SK-N-SH treated with all-trans-retinoic acid at 6 μM for 48 hours (cell line): ENCODE measurements at regions not wholly inside any gene's neighbourhood (a gene's known extent, or its start where the extent isn't known, plus 50 kb on each side); places are given as distances from the start of the nearest gene placed in this dataset.

Source experiments
- ATAC-seq: fragments of 200-7000 bp; cut with Tn5 transposase; 3 replicates; pipeline ENCODE4 v1.9.1; 2020; ENCODE audit warnings: mild to moderate bottlenecking, moderate library complexity
- BACH2 ChIP-seq: fragments of 250-450 bp; sonication (Bioruptor Pico); IDR thresholded peaks from 2 replicates; pipeline ENCODE4 v1.9.0; 2021; ENCODE audit warnings: mild to moderate bottlenecking, borderline replicate concordance
- CSDC2 ChIP-seq: fragments of 250-450 bp; sonication (Bioruptor Pico); IDR thresholded peaks from 2 replicates; pipeline ENCODE4 v1.5.0; 2020; ENCODE audit warnings: mild to moderate bottlenecking, moderate library complexity
- ESRRG ChIP-seq: fragments of 250-450 bp; sonication (Bioruptor Pico); IDR thresholded peaks from 2 replicates; pipeline ENCODE4 v1.6.1; 2021; ENCODE audit warnings: mild to moderate bottlenecking
- GLIS3 ChIP-seq: fragments of 250-450 bp; sonication (Bioruptor Pico); IDR thresholded peaks from 2 replicates; pipeline ENCODE4 v1.5.0; 2020; ENCODE audit warnings: mild to moderate bottlenecking, moderate library complexity
- ISL1 ChIP-seq: fragments of 250-450 bp; sonication (Bioruptor Pico); IDR thresholded peaks from 2 replicates; pipeline ENCODE4 v2.1.2; 2022; ENCODE audit warnings: mild to moderate bottlenecking, moderate library complexity
- OSR1 ChIP-seq: fragments of 250-450 bp; sonication (Bioruptor Pico); IDR thresholded peaks from 2 replicates; pipeline ENCODE4 v1.8.0; 2022; ENCODE audit warnings: moderate library complexity, mild to moderate bottlenecking, inconsistent platforms
- PPARA ChIP-seq: fragments of 250-450 bp; sonication (Bioruptor Pico); IDR thresholded peaks from 2 replicates; pipeline ENCODE4 v1.5.0; 2020; ENCODE audit warnings: mild to moderate bottlenecking, borderline replicate concordance
- RARB ChIP-seq: fragments of 250-450 bp; sonication (Bioruptor Pico); IDR thresholded peaks from 2 replicates; pipeline ENCODE4 v1.8.0; 2021; ENCODE audit warnings: mild to moderate bottlenecking, moderate library complexity
- SNAI2 ChIP-seq: fragments of 250-450 bp; sonication (Bioruptor Pico); IDR thresholded peaks from 2 replicates; pipeline ENCODE4 v1.5.0; 2020; ENCODE audit warnings: mild to moderate bottlenecking, moderate library complexity
- TCF4 ChIP-seq: fragments of 250-450 bp; sonication (Bioruptor Pico); IDR thresholded peaks from 2 replicates; pipeline ENCODE4 v1.8.0; 2021; ENCODE audit warnings: mild to moderate bottlenecking, moderate library complexity, borderline replicate concordance
- ZFP3 ChIP-seq: fragments of 250-450 bp; sonication (Bioruptor Pico); IDR thresholded peaks from 2 replicates; pipeline ENCODE4 v1.5.0; 2020; ENCODE audit warnings: mild to moderate bottlenecking, moderate library complexity
- ZFP30 ChIP-seq: fragments of 450-650 bp; formaldehyde crosslinking; IDR thresholded peaks from 2 replicates; pipeline ENCODE4 v1.5.0; 2022; ENCODE audit warnings: mild to moderate bottlenecking, moderate library complexity
- ZNF70 ChIP-seq: fragments of 450-650 bp; formaldehyde crosslinking; IDR thresholded peaks from 2 replicates; pipeline ENCODE4 v1.5.0; 2020; ENCODE audit warnings: mild to moderate bottlenecking, moderate library complexity
- ZNF8 ChIP-seq: fragments of 450-650 bp; formaldehyde crosslinking; IDR thresholded peaks from 2 replicates; pipeline ENCODE4 v1.5.0; 2020; ENCODE audit warnings: mild to moderate bottlenecking, moderate library complexity
- TF ChIP-seq, protein P1 (sequence below): fragments of 250-450 bp; sonication (Bioruptor Pico); IDR thresholded peaks from 2 replicates; pipeline ENCODE4 v1.5.1; 2020; ENCODE audit warnings: low read depth, mild to moderate bottlenecking, moderate library complexity
- TF ChIP-seq, protein P2 (sequence below): fragments of 250-450 bp; sonication (Bioruptor Pico); IDR thresholded peaks from 2 replicates; pipeline ENCODE4 v1.8.0; 2021; ENCODE audit warnings: low read depth, mild to moderate bottlenecking, moderate library complexity, borderline replicate concordance
- TF ChIP-seq, protein P3 (sequence below): fragments of 250-450 bp; sonication (Bioruptor Pico); IDR thresholded peaks from 2 replicates; pipeline ENCODE4 v1.8.0; 2020; ENCODE audit warnings: mild to moderate bottlenecking, moderate library complexity, borderline replicate concordance
- TF ChIP-seq, protein P4 (sequence below): fragments of 250-450 bp; sonication (Bioruptor Pico); IDR thresholded peaks from 2 replicates; pipeline ENCODE4 v1.5.0; 2020; ENCODE audit warnings: mild to moderate bottlenecking, moderate library complexity

DNA sequence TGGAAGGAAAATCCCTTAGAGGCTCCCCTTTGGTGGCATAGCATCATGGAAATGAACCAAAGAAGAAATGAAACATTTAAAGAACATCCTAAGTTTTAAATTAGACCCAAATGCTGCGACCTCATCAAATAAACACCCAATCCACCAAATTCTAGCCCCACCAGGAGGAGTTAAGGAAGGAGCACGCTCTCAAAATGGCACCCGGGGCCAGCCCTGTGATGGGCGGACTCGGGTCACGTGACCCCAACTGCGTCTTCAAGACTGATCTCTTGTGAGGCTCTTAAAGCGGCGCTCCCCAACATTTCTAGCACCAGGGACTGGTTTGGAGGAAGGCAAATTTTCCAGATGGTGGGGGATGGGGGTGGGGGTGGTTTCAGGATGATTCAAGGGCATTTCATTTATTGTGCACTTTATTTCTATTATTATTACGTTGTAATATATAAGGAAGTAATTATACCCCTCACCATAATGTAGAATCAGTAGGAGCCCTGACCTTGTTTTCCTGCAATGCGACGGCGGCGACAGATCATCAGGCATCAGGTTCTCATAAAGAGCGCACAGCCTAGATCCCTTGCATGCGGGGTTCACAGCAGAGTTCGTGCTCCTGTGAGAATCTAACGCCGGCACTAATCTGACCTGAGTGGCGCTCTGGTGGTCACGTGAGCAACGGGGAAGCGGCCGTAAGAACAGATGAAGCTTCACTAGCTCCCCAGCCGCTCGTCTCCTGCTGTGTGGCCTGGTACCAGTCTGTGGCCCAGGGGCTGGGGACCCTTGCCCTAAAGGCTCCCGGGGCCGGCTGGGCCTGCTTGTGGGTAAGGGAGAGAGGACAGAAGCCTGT is 55.3 kb upstream of the SLC22A11 start:
- ATAC-seq: no peak

DNA sequence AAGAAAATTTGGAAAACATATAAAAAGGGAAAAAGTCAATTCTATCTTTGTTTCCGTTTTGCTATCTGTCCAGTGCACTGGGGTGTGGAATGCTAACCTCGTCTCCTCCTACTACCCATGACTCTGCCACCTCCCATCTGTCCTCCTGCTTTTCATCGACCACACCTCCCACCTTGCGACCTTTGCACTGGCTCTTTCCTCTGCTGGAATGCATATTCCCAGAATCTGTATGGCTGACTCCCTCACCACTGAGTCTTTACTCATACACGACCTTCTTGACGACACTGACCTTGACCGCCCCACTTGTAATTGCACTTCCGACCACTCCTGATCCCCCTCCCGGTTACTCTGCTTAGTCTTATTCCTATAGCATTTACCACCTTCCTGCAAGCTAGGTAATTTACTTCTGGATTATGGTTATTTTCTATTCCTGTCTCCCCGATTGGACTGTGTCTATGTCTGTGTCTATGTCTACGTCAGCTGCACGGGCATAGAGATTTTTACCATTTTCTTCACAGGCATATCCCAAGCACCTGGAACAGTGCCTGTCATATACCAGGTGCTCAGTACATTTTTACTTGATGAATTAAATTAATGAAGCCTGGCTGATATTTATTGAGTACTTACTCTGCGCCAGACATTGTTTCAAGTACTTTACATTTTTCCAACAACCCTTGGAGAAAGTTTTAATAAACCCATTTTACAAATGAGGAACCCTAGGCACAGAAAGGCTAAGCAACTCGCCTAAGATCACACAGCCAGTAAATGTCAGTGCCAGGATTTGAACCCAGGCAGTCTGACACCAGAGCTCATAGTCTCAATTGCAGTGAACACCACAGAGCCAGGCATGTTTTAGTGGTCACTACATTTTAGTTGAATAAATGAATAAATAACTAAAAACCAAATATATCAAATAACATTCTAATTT is 54.0 kb upstream of the SLC22A11 start:
- no peak for ATAC-seq
- no peak for TF ChIP-seq ISL1
- no peak for TF ChIP-seq PPARA (CRISPR knock-in tag)
- TF ChIP-seq RARB (CRISPR knock-in tag): no peak
- TF ChIP-seq, protein P1, sequence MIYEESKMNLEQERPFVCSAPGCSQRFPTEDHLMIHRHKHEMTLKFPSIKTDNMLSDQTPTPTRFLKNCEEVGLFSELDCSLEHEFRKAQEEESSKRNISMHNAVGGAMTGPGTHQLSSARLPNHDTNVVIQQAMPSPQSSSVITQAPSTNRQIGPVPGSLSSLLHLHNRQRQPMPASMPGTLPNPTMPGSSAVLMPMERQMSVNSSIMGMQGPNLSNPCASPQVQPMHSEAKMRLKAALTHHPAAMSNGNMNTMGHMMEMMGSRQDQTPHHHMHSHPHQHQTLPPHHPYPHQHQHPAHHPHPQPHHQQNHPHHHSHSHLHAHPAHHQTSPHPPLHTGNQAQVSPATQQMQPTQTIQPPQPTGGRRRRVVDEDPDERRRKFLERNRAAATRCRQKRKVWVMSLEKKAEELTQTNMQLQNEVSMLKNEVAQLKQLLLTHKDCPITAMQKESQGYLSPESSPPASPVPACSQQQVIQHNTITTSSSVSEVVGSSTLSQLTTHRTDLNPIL (CRISPR knock-in tag): no peak
- no peak for TF ChIP-seq TCF4 (CRISPR knock-in tag)
- no peak for TF ChIP-seq ZNF70 (CRISPR knock-in tag)
- TF ChIP-seq ZFP30 (CRISPR knock-in tag): no peak
- no peak for TF ChIP-seq BACH2 (CRISPR knock-in tag)
- no peak for TF ChIP-seq SNAI2 (CRISPR knock-in tag)
- no peak for TF ChIP-seq GLIS3 (CRISPR knock-in tag)
- no peak for TF ChIP-seq ZNF8 (CRISPR knock-in tag)
- TF ChIP-seq, protein P2, sequence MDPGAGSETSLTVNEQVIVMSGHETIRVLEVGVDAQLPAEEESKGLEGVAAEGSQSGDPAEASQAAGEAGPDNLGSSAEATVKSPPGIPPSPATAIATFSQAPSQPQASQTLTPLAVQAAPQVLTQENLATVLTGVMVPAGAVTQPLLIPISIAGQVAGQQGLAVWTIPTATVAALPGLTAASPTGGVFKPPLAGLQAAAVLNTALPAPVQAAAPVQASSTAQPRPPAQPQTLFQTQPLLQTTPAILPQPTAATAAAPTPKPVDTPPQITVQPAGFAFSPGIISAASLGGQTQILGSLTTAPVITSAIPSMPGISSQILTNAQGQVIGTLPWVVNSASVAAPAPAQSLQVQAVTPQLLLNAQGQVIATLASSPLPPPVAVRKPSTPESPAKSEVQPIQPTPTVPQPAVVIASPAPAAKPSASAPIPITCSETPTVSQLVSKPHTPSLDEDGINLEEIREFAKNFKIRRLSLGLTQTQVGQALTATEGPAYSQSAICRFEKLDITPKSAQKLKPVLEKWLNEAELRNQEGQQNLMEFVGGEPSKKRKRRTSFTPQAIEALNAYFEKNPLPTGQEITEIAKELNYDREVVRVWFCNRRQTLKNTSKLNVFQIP (CRISPR knock-in tag): no peak
- TF ChIP-seq OSR1: no peak
- no peak for TF ChIP-seq CSDC2

More for the DNA sequence above, 55.3 kb upstream of the SLC22A11 start:
- TF ChIP-seq ESRRG (CRISPR knock-in tag) (no peak), PPARA (CRISPR knock-in tag) (no peak), ZNF70 (CRISPR knock-in tag) (no peak), ZNF8 (CRISPR knock-in tag) (no peak), ZFP3 (CRISPR knock-in tag) (no peak)
- TF ChIP-seq, protein P1 (CRISPR knock-in tag): no peak
- TF ChIP-seq, protein P3, sequence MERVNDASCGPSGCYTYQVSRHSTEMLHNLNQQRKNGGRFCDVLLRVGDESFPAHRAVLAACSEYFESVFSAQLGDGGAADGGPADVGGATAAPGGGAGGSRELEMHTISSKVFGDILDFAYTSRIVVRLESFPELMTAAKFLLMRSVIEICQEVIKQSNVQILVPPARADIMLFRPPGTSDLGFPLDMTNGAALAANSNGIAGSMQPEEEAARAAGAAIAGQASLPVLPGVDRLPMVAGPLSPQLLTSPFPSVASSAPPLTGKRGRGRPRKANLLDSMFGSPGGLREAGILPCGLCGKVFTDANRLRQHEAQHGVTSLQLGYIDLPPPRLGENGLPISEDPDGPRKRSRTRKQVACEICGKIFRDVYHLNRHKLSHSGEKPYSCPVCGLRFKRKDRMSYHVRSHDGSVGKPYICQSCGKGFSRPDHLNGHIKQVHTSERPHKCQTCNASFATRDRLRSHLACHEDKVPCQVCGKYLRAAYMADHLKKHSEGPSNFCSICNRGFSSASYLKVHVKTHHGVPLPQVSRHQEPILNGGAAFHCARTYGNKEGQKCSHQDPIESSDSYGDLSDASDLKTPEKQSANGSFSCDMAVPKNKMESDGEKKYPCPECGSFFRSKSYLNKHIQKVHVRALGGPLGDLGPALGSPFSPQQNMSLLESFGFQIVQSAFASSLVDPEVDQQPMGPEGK (CRISPR knock-in tag): no peak

DNA sequence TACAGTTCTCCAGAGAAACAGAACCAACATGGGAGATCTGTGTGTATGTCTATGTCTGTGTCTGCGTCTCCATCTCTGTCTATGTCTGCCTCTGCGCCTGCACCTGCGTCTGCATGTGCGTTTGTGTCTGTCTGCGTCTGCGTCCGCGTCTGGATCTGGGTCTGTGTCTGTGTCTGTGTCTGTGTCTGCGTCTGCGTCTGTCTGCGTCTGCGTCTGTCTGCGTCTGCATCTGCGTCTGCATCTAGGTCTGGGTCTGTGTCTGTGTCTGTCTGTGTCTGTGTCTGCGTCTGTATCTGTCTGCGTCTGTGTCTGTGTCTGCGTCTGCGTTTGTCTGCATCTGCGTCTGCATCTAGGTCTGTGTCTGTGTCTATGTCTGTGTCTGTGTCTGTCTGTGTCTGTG is 53.1 kb upstream of the SLC22A11 start:
- ATAC-seq: no peak; the same call in 2 of the 3 replicates
- no peak for TF ChIP-seq ZNF70 (CRISPR knock-in tag)
- TF ChIP-seq TCF4 (CRISPR knock-in tag): peak; percentile 88; the same call in 1 of the 2 replicates
- TF ChIP-seq, protein P4, sequence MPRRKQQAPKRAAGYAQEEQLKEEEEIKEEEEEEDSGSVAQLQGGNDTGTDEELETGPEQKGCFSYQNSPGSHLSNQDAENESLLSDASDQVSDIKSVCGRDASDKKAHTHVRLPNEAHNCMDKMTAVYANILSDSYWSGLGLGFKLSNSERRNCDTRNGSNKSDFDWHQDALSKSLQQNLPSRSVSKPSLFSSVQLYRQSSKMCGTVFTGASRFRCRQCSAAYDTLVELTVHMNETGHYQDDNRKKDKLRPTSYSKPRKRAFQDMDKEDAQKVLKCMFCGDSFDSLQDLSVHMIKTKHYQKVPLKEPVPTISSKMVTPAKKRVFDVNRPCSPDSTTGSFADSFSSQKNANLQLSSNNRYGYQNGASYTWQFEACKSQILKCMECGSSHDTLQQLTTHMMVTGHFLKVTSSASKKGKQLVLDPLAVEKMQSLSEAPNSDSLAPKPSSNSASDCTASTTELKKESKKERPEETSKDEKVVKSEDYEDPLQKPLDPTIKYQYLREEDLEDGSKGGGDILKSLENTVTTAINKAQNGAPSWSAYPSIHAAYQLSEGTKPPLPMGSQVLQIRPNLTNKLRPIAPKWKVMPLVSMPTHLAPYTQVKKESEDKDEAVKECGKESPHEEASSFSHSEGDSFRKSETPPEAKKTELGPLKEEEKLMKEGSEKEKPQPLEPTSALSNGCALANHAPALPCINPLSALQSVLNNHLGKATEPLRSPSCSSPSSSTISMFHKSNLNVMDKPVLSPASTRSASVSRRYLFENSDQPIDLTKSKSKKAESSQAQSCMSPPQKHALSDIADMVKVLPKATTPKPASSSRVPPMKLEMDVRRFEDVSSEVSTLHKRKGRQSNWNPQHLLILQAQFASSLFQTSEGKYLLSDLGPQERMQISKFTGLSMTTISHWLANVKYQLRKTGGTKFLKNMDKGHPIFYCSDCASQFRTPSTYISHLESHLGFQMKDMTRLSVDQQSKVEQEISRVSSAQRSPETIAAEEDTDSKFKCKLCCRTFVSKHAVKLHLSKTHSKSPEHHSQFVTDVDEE (CRISPR knock-in tag): 0 out of 2 replicates have a peak, but pooled peaks have one; percentile 54
